ENCODE measurements at regions not wholly inside any gene's neighbourhood (a gene's known extent, or its start where the extent isn't known, plus 50 kb on each side); places are given as distances from the start of the nearest gene placed in this dataset.

DNA sequence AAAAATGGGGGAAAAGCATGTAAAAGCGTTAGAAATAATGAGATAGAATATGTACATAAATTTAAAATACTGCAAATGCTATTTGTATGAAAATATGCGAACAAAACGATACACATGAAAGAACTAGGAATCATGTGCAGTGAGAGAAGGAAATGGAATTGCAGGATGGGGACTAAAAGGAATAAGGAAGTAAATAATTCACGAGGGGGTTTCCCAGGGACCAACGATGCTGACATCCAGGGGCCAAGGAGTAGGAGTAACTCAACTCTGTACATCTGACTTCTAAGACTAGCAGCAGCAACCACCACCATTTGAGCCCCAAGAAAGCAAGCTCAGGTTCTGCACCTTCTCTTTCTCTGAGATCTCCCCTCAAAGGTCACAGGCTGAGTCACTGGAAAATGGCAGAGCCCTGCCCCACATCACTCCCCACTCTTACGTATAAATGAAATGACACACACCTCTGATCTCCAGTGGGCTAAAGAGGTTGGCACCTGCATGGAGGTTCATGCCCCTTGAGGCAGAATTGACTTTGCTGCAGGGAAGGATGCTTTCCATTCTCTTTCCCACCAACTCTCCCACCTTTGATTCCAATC lies 100.0 kb upstream of the DLG1 start:
- TF ChIP-seq, protein P1, sequence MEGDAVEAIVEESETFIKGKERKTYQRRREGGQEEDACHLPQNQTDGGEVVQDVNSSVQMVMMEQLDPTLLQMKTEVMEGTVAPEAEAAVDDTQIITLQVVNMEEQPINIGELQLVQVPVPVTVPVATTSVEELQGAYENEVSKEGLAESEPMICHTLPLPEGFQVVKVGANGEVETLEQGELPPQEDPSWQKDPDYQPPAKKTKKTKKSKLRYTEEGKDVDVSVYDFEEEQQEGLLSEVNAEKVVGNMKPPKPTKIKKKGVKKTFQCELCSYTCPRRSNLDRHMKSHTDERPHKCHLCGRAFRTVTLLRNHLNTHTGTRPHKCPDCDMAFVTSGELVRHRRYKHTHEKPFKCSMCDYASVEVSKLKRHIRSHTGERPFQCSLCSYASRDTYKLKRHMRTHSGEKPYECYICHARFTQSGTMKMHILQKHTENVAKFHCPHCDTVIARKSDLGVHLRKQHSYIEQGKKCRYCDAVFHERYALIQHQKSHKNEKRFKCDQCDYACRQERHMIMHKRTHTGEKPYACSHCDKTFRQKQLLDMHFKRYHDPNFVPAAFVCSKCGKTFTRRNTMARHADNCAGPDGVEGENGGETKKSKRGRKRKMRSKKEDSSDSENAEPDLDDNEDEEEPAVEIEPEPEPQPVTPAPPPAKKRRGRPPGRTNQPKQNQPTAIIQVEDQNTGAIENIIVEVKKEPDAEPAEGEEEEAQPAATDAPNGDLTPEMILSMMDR (IDR thresholded peaks at IDR 0.05) = no peak
- TF ChIP-seq POLR2A (IDR thresholded peaks at IDR 0.05) = no peak
